ENCODE measurements at regions not wholly inside any gene's neighbourhood (a gene's known extent, or its start where the extent isn't known, plus 50 kb on each side); places are given as distances from the start of the nearest gene placed in this dataset.

- H3K4me3 ChIP-seq (ENCODE audit: low read depth, low read length): no peak overlapping the region
- no peak for DNase-seq (ENCODE audit: low read depth)
- TF ChIP-seq CTCF (conservative IDR thresholded peaks at IDR 0.05; ENCODE audit: low read depth, low read length): no peak
Measured at GRCh38 chr4:66246643-66247042, 576.4 kb upstream of the EPHA5 start.

GRCh38 chr4:66235876-66236275 is 565.6 kb upstream of the EPHA5 start:
- H3K4me3 ChIP-seq (ENCODE audit: low read depth, low read length): no peak overlapping the region
- DNase-seq (ENCODE audit: low read depth): no peak
- TF ChIP-seq CTCF (conservative IDR thresholded peaks at IDR 0.05; ENCODE audit: low read depth, low read length): no peak

- no peak for DNase-seq (ENCODE audit: low read depth)
- TF ChIP-seq CTCF (conservative IDR thresholded peaks at IDR 0.05; ENCODE audit: low read depth, low read length): no peak
- H3K4me3 ChIP-seq (ENCODE audit: low read depth, low read length): no peak overlapping the region
Measured at GRCh38 chr4:66229885-66230284, 559.6 kb upstream of the EPHA5 start.

- no peak overlapping the region for H3K4me3 ChIP-seq (ENCODE audit: low read depth, low read length)
- TF ChIP-seq CTCF (conservative IDR thresholded peaks at IDR 0.05; ENCODE audit: low read depth, low read length): no peak
- no peak for DNase-seq (ENCODE audit: low read depth)
Measured at GRCh38 chr4:66225539-66225938, 555.2 kb upstream of the EPHA5 start.

GRCh38 chr4:66223068-66223703 is 552.9 kb upstream of the EPHA5 start:
- H3K4me3 ChIP-seq (ENCODE audit: low read depth, low read length): no peak overlapping the region
- no peak for TF ChIP-seq CTCF (conservative IDR thresholded peaks at IDR 0.05; ENCODE audit: low read depth, low read length)
- no peak for DNase-seq (ENCODE audit: low read depth)

- H3K4me3 ChIP-seq (ENCODE audit: low read depth, low read length): no peak overlapping the region
- TF ChIP-seq CTCF (conservative IDR thresholded peaks at IDR 0.05; ENCODE audit: low read depth, low read length): no peak
- no peak for DNase-seq (ENCODE audit: low read depth)
Measured at GRCh38 chr4:66219401-66219800, 549.1 kb upstream of the EPHA5 start.

GRCh38 chr4:66216252-66216651 is 546.0 kb upstream of the EPHA5 start:
- TF ChIP-seq CTCF (conservative IDR thresholded peaks at IDR 0.05; ENCODE audit: low read depth, low read length): no peak
- no peak for DNase-seq (ENCODE audit: low read depth)
- no peak overlapping the region for H3K4me3 ChIP-seq (ENCODE audit: low read depth, low read length)

Measured in choroid plexus epithelial cell (primary cell).